Activated CD4-positive, alpha-beta T cell treated with anti-CD3 and anti-CD28 coated beads for 36 hours (primary cell): ENCODE measurements at regions not wholly inside any gene's neighbourhood (a gene's known extent, or its start where the extent isn't known, plus 50 kb on each side); places are given as distances from the start of the nearest gene placed in this dataset.

ENCODE experiments used
- ATAC-seq: fragments of 200-7000 bp; cut with Tn5 transposase; one replicate; pipeline ENCODE4 v1.10.0; 2021; ENCODE audit warnings: mild to moderate bottlenecking, moderate library complexity
- CTCF ChIA-PET: fragments of 350-600 bp; sonication (Branson Sonifier 250); formaldehyde crosslinking; loops from one replicate; lab custom pipeline; 2021; ENCODE audit warnings: antibody characterized with exemption; lab: Charles Lee
- POLR2A ChIA-PET: fragments of 350-600 bp; sonication (Branson Sonifier 250); formaldehyde crosslinking; loops from one replicate; lab custom pipeline; 2021; ENCODE audit warnings: antibody characterized with exemption, inconsistent platforms; lab: Charles Lee
- DNase-seq: peaks from one replicate; pipeline ENCODE4 v3.0.0-alpha.2; 2020
- H3K27ac Mint-ChIP-seq: one replicate; pipeline ENCODE4 v1.8.0; 2021; ENCODE audit warnings: mixed read lengths
- H3K27me3 Mint-ChIP-seq: one replicate; pipeline ENCODE4 v1.8.0; 2021; ENCODE audit warnings: mixed read lengths
- H3K36me3 Mint-ChIP-seq: one replicate; pipeline ENCODE4 v1.8.0; 2021; ENCODE audit warnings: low read depth, mixed read lengths
- H3K4me1 Mint-ChIP-seq: one replicate; pipeline ENCODE4 v1.8.0; 2021; ENCODE audit warnings: mixed read lengths
- H3K4me3 Mint-ChIP-seq: one replicate; pipeline ENCODE4 v1.8.0; 2021; ENCODE audit warnings: mild to moderate bottlenecking, moderate library complexity, mixed read lengths
- H3K9me3 Mint-ChIP-seq: one replicate; pipeline ENCODE4 v1.8.0; 2021; ENCODE audit warnings: low read depth, mixed read lengths
- intact Hi-C, 2 experiments: fragments of 100-400 bp; cut with DNase I in 1 of 2; cut with micrococcal nuclease in 1 of 2; formaldehyde crosslinking; loops; one replicate each; pipeline versions ENCODE4 v1.14.2 to v1.15.1; 2022 to 2024; cut with DNase I, micrococcal nuclease

GRCh38 chr12:91604897-91605296 lies 422.3 kb upstream of the DCN start:
- intact Hi-C loops = no loop called here
- ATAC-seq = no peak
- no peaks in the 10 kb centered on the region for H3K9me3 Mint-ChIP-seq
- ChIA-PET CTCF (interaction anchor here (0.7 to 1.4 kb wide), 2 partner anchors 25 to 1236 kb away, joined by 3 to 4 read pairs; no protein-coding TSS in a partner anchor), POLR2A (no interaction called here)
- H3K27ac Mint-ChIP-seq = no peak overlapping the region
- no peaks in the 10 kb centered on the region for H3K27me3 Mint-ChIP-seq
- no peak overlapping the region for H3K4me3 Mint-ChIP-seq
- DNase-seq = no peak
- H3K36me3 Mint-ChIP-seq = no peaks in the 10 kb centered on the region
- peaks cover 7% of the 10 kb centered on the region for H3K4me1 Mint-ChIP-seq

GRCh38 chr12:91603060-91603459 lies 420.4 kb upstream of the DCN start:
- ChIA-PET CTCF (interaction anchor here (1.2 to 1.6 kb wide), 4 partner anchors 16 to 221 kb away, joined by 3 to 4 read pairs (median 3); no protein-coding TSS in a partner anchor), POLR2A (no interaction called here)
- H3K9me3 Mint-ChIP-seq = peaks cover 2% of the 10 kb centered on the region
- no peaks in the 10 kb centered on the region for H3K4me1 Mint-ChIP-seq
- intact Hi-C loops = no loop called here
- peaks cover 2% of the 10 kb centered on the region for H3K36me3 Mint-ChIP-seq
- DNase-seq (no peak), ATAC-seq (no peak)
- H3K4me3 Mint-ChIP-seq = no peak overlapping the region
- H3K27ac Mint-ChIP-seq = no peak overlapping the region
- H3K27me3 Mint-ChIP-seq = no peaks in the 10 kb centered on the region

- intact Hi-C loops = no loop called here
- ChIA-PET CTCF (interaction anchor here (0.5 kb wide), 1 partner anchor 956 kb away, joined by 4 read pairs; no protein-coding TSS in a partner anchor), POLR2A (no interaction called here)
- no peaks in the 10 kb centered on the region for H3K4me1 Mint-ChIP-seq
- no peak for ATAC-seq
- H3K27ac Mint-ChIP-seq = no peak overlapping the region
- H3K36me3 Mint-ChIP-seq = peaks cover 2% of the 10 kb centered on the region
- H3K9me3 Mint-ChIP-seq = peaks cover 4% of the 10 kb centered on the region
- no peak for DNase-seq
- H3K27me3 Mint-ChIP-seq = no peaks in the 10 kb centered on the region
- H3K4me3 Mint-ChIP-seq = no peak overlapping the region
Observed at GRCh38 chr12:91601054-91601453, 418.4 kb upstream of the DCN start.

DNA sequence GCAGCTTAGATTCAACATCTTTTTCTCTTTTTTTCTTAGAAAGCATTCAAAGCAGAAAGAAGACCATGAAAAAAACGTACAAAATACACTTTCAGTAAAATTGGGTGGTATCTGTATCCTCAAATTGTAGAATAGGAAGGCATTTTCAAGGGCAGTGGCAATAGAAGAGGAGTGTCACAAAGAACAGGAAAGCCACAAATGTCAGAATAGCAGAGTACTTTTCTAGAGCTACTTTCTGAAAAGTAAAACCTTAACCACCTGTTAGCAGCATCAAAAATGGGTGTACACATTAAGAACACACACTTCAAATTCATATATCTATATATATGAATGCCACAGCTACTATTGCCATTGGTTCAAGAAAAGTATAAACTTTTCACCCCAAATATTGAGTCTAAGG lies 412.1 kb upstream of the DCN start:
- DNase-seq = no peak
- H3K36me3 Mint-ChIP-seq = peaks cover 2% of the 10 kb centered on the region
- H3K27ac Mint-ChIP-seq = no peak overlapping the region
- CTCF ChIA-PET = interaction anchor here (0.8 to 1.3 kb wide), 2 partner anchors 19 to 185 kb away, joined by 3 to 4 read pairs; no protein-coding TSS in a partner anchor
- ATAC-seq = no peak
- H3K9me3 Mint-ChIP-seq = peaks cover 4% of the 10 kb centered on the region
- intact Hi-C loops = no loop called here
- peaks cover 4% of the 10 kb centered on the region for H3K4me1 Mint-ChIP-seq
- H3K27me3 Mint-ChIP-seq = no peaks in the 10 kb centered on the region
- H3K4me3 Mint-ChIP-seq = no peak overlapping the region
- POLR2A ChIA-PET = no interaction called here

DNA sequence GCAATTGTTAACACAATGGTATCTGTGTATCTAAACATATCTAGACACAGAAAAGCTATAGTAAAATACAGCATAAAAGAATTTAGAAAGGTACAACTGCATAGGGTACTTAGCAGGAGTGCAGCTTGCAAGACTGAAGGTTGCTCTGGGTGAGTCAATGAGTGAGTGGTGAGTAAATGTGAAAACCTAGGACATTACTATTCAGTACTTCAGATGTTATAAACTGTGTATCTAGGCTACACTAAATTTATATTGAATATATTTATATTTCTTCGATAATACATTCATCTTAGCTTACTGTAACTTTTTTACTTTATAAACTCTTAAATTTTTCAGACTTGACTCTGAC lies 409.0 kb upstream of the DCN start:
- CTCF ChIA-PET = interaction anchor here (1.1 to 2.2 kb wide), 2 partner anchors 10 to 12 kb away, joined by 3 to 4 read pairs; no protein-coding TSS in a partner anchor
- no peak for ATAC-seq
- no peak overlapping the region for H3K27ac Mint-ChIP-seq

GRCh38 chr12:91590966-91591638 lies 408.5 kb upstream of the DCN start:
- CTCF ChIA-PET = interaction anchor here (1.1 to 2.2 kb wide), 2 partner anchors 9 to 12 kb away, joined by 3 to 4 read pairs; no protein-coding TSS in a partner anchor
- H3K27me3 Mint-ChIP-seq = no peaks in the 10 kb centered on the region

More for the DNA sequence above, 409.0 kb upstream of the DCN start:
- intact Hi-C loops = no loop called here
- Mint-ChIP-seq H3K36me3 (no peaks in the 10 kb centered on the region), H3K4me1 (peaks cover 4% of the 10 kb centered on the region), H3K9me3 (no peaks in the 10 kb centered on the region), H3K4me3 (no peak overlapping the region), H3K27me3 (no peaks in the 10 kb centered on the region)
- POLR2A ChIA-PET = no interaction called here
- no peak for DNase-seq

GRCh38 chr12:91588874-91589454 lies 406.3 kb upstream of the DCN start:
- no peak for ATAC-seq
- ChIA-PET CTCF (no interaction called here), POLR2A (no interaction called here)
- intact Hi-C loops = no loop called here
- H3K4me3 Mint-ChIP-seq = no peak overlapping the region
- H3K9me3 Mint-ChIP-seq = no peaks in the 10 kb centered on the region
- no peak for DNase-seq
- no peaks in the 10 kb centered on the region for H3K27me3 Mint-ChIP-seq
- H3K4me1 Mint-ChIP-seq = no peaks in the 10 kb centered on the region
- H3K36me3 Mint-ChIP-seq = no peaks in the 10 kb centered on the region
- H3K27ac Mint-ChIP-seq = no peak overlapping the region

More at GRCh38 chr12:91590966-91591638, 408.5 kb upstream of the DCN start:
- POLR2A ChIA-PET = no interaction called here
- intact Hi-C loops = no loop called here
- ATAC-seq = no peak
- peaks cover 4% of the 10 kb centered on the region for H3K4me1 Mint-ChIP-seq
- DNase-seq = no peak
- H3K36me3 Mint-ChIP-seq = no peaks in the 10 kb centered on the region
- H3K9me3 Mint-ChIP-seq = no peaks in the 10 kb centered on the region
- H3K4me3 Mint-ChIP-seq = no peak overlapping the region
- H3K27ac Mint-ChIP-seq = no peak overlapping the region

DNA sequence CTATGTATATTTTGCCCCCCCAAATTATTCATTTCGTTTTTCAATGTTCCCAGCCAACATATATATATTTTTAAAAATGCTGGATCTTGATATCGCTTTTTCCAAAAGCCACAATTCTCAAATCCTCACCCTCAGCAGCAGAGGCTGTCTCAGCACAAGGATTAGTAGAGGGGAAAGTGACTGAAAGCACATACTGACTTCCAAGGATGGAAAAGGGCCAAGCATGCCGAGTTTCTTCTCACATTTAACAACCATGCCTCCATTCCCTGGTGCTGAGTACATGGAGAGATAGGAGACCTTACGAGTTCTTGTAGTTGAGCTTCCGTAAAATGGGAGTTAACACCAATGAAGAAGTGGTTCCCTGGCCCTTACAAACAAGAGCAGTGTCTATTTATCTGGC lies 403.4 kb upstream of the DCN start:
- ATAC-seq = no peak
- CTCF ChIA-PET = interaction anchor here (2.3 kb wide), 1 partner anchor 8 kb away, joined by 12 read pairs; no protein-coding TSS in a partner anchor
- intact Hi-C loops = no loop called here
- POLR2A ChIA-PET = no interaction called here
- Mint-ChIP-seq H3K9me3 (no peaks in the 10 kb centered on the region), H3K36me3 (no peaks in the 10 kb centered on the region), H3K27me3 (no peaks in the 10 kb centered on the region), H3K27ac (no peak overlapping the region), H3K4me1 (no peaks in the 10 kb centered on the region), H3K4me3 (no peak overlapping the region)
- no peak for DNase-seq

GRCh38 chr12:91582811-91583210 lies 400.2 kb upstream of the DCN start:
- DNase-seq (no peak), ATAC-seq (no peak)
- peaks cover 2% of the 10 kb centered on the region for H3K4me1 Mint-ChIP-seq
- no peak overlapping the region for H3K4me3 Mint-ChIP-seq
- intact Hi-C loops = no loop called here
- POLR2A ChIA-PET = no interaction called here
- H3K36me3 Mint-ChIP-seq = no peaks in the 10 kb centered on the region
- H3K27me3 Mint-ChIP-seq = no peaks in the 10 kb centered on the region
- CTCF ChIA-PET = interaction anchor here (1.1 kb wide), 1 partner anchor 201 kb away, joined by 5 read pairs; no protein-coding TSS in a partner anchor
- no peak overlapping the region for H3K27ac Mint-ChIP-seq
- H3K9me3 Mint-ChIP-seq = no peaks in the 10 kb centered on the region

DNA sequence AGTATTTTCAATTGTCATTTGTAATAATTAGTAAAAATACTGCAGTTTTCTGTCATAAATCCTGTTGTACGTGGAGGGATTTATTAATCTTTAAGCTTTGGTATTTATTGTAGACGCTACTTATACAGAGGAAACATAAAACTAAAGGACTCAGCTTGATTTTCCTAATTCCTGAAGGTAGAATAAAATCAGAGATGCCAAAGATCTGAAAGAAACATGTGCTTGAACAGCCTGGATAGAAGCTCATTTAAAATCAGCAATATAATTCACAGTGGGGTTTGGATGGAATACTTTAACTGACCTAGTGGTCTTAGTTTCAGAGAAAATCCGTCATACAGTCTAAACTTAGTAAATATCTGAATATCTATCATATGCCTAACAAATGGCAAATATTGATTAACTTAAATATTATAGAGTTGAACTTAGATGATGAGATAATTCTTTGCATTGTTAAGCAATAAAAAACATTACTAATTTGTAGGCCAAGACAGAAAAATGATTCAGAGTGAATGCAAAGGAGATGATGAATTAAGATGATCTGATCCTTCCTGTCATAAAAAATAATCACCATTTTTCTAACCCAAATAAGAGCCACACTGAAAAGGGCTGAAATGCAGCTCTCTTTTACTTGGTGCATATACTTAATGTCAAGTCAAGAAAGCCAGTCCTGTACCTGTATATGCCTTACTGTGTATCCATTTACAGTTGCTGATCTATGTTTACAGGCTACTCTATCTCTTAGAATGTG lies 397.1 kb upstream of the DCN start:
- ATAC-seq = no peak
- Mint-ChIP-seq H3K27me3 (no peaks in the 10 kb centered on the region), H3K36me3 (no peaks in the 10 kb centered on the region), H3K9me3 (no peaks in the 10 kb centered on the region), H3K4me1 (peaks cover 7% of the 10 kb centered on the region), H3K4me3 (no peak overlapping the region), H3K27ac (no peak overlapping the region)
- POLR2A ChIA-PET = no interaction called here
- no peak for DNase-seq
- CTCF ChIA-PET = interaction anchor here (0.8 to 1.8 kb wide), 9 partner anchors 10 to 1408 kb away, joined by 3 to 4 read pairs (median 3); no protein-coding TSS in a partner anchor
- intact Hi-C loops = loop anchor here (2.0 to 5.0 kb wide), 5 partner anchors 197 to 1073 kb away; no protein-coding TSS in a partner anchor
